C1 segment of cervical spinal cord (tissue), 14 donors: ENCODE measurements at regions not wholly inside any gene's neighbourhood (a gene's known extent, or its start where the extent isn't known, plus 50 kb on each side); places are given as distances from the start of the nearest gene placed in this dataset.
A peak's percentile ranks its signal among the peaks of the same experiment; 100 is the strongest.

Experiments
- DNase-seq, 14 donors: peaks; one replicate each; lab custom pipeline; 2025; lab: John Stamatoyannopoulos, UW

DNA sequence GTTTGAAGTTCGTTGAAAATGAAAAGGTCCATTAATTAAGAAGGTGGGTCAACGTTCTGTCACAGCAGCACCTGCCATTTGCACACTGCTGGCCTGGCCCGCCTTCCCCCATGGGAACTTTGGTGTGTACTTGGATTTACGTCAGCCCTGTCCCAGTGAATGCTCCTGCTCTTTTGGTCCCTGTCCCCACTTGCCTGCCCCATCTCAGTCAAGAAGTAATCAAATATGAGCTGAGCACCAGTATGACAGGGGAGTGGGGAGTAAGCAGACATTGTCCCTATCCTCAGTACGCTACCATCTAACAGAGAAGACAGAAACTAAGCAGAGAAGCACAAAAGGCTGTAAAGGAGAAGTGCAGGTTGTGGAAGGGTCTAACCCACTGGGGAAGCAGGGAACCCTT is 65.1 kb downstream of the SLC4A3 start:
- DNase-seq: no peak

DNA sequence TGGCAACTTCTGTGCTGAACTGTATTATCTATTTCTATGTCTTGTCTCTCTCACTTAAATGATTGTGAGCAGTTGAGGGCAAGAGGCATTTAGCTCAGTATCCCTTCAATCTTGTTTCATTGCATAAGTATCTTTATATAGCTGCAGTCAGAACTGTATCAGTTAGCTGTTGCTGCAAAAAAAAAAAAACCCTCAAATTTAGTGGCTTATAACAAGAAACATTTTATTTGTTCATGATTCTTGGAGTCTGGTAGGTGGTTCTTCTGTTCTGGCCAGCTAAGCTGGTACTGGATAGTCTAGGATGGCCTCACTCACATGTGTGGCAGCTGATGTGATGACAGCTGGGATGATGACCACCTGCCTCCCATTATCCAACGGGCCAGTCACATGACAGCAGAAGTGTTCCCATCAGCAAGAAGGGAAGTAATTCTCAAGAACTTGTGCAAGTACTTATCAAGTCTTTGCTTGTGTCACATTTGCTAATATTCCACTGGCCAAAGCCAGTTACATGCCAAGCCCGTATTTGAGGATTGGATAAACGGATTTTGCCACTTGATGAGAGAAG is 67.8 kb downstream of the SLC4A3 start:
- DNase-seq: no peak

- no peak for DNase-seq
These were observed 70.6 kb downstream of the SLC4A3 start for GRCh38 chr2:219697811-219698747.

GRCh38 chr2:219698748-219699439 is 71.5 kb downstream of the SLC4A3 start:
- no peak for DNase-seq

DNA sequence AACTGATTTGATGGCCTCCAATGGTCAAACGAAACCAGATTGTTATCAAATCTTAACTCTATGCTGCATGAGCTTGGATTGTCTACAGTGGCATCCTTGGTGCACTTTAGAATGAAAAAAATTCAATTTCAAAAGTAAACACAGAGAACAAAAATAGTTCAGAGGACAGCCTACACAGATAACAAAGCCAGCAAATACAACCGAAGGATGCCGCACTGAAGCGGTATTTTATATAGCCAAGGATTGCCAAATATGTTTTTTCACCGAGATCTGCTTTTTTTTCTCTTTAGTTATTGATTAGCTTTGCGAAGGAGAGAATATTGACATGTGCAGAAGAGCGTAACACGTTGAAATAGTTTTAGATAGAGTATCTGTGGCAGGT is 72.0 kb downstream of the SLC4A3 start:
- DNase-seq: no peak

DNA sequence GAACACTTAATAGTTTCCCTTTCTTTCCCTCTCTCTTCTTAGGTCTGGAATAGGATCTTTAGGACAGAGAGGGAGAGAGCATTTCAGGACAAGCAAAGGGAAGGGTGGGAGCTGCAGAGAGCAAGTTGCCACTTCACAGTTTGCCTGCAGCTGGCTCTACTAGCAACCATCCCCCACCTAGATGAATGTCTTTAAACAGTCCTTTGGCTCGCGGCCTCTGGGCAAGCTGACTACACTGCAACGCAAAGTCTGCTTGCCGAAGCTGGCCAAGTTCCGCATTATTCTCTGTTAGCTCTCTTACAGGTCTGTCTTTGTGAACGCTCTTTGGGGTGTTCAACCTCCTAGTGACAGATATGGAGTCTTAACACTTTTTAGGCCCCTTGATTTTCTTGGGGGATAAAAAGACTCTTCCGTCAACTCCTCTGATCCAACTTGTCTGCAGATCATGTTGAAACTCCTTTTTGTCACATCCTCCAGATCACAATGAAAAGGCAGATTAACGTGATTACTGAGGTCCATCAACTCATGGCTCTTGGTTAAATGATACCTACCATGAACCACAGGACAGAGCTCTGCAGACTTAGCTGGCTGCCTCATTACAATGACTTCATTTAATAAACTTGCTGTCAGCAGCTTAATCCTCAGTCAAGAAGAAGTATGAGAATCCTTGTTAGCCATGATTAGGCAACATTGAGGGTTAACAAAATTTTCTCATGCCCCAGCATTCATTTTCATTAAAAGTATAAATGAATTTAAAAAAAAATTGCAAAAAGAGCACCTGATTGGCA is 74.6 kb downstream of the SLC4A3 start:
- peak in 4 of 14 donors; percentile 4 to 26 (median 5) for DNase-seq

- DNase-seq: no peak
These were observed 75.5 kb downstream of the SLC4A3 start for GRCh38 chr2:219702796-219703545.

- DNase-seq: no peak
These were observed 77.4 kb downstream of the SLC4A3 start for GRCh38 chr2:219704878-219705277.

DNA sequence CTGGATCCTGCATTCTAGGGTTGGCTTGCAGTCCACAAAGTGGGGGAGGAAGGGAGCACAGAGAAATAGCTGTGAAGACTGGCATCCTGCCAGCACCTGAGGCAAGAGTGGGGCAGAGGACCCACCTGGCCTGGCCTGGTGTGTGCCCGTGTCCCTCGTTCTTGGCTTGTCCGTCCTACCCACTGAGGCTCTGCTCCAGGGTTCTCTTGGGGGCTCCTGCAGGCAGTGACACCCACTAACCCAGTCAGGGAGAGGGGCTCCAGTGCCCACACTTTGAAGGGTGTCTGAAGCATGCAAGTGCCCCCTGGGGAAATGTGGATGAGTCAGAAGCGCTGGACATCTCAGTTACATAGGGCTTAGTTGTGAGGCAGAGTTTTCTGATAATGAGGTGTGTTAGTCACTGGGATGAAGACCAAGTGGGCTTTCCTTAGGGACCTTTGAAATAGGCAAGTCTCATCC is 79.4 kb downstream of the SLC4A3 start:
- no peak for DNase-seq

- no peak for DNase-seq
These were observed 80.3 kb downstream of the SLC4A3 start for GRCh38 chr2:219707496-219708285.

- no peak for DNase-seq
These were observed 81.9 kb downstream of the SLC4A3 start for GRCh38 chr2:219709331-219709761.

GRCh38 chr2:219713110-219713509 is 85.7 kb downstream of the SLC4A3 start:
- DNase-seq: no peak

DNA sequence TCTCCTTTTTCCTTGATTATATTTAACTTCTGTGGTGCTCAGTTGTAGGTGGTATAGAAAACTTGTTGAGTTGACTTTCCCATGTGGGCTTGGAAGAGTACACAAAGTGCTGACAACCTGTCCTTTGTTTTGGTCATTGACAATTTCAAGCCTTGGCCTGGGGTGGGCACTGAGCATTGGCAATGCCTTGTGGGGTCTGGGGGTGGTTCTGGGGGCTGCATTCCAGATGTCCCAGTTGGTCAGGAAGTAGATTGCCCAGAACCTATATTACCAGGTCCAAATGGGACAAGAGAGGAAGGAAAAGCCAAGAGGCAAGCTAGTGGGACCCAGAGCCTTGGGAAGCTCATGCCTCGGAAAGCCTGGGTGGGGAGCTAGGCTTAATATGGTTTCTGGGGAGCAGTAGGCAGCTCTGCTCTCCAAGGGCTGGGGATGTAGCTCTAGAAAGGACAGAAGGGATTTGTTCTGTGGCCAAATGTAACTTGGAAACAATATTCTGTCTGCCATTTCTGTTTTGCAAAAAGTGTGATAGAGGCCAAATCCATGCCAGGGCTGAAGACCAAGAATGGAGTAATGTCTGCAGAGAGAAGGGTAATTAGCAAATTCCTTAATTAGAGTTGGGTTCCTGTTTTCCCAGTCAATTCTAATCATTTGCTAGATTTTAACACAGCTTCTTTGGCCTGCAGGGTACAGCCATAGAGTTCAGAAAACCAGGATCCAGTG is 87.4 kb downstream of the SLC4A3 start:
- DNase-seq: no peak

- DNase-seq: no peak
These were observed 90.6 kb downstream of the SLC4A3 start for GRCh38 chr2:219718066-219718465.

GRCh38 chr2:219719521-219719920 is 92.1 kb downstream of the SLC4A3 start:
- no peak for DNase-seq

GRCh38 chr2:219720956-219721355 is 93.5 kb downstream of the SLC4A3 start:
- DNase-seq: no peak

GRCh38 chr2:219722276-219722879 is 94.9 kb downstream of the SLC4A3 start:
- DNase-seq: no peak

DNA sequence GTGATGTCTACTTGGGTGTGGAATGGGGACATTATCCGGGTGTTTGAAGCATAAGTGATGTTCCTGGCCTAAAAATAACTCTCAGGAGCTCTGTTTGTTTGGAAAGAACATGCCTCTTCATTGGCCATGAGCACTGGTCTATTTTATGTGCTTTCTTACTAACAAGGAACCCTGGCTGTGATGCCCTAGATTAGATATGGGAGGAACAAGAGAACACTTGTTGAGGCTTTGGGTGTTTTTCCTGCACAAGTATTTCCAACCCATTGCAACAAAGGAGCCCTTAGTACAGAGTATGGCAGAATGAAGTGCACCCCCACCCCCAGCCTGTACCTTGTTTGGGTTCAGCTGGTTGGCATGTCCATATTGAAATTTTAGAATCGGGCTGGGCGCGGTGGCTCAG is 95.9 kb downstream of the SLC4A3 start:
- no peak for DNase-seq

DNA sequence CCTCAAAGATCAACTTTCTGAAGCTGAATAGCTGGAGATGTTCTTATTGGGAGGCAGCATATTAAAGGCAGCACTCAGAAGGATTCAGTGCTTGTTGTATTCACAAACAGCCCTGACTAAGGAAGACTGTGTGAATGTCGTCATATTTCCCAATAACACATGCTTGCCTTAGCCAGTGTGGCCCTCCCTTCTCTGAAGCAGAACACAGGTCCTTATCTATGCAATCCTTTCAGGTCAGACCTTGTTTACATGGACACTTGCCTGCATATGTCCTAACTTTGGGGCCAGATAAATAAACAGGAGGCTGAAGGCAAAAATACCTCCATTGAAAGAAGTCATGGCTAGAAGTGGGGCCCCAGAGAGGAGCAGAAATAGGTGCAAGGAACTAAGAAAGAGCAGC is 97.2 kb downstream of the SLC4A3 start:
- DNase-seq: no peak
